Endothelial cell of umbilical vein (primary cell): ENCODE measurements at regions not wholly inside any gene's neighbourhood (a gene's known extent, or its start where the extent isn't known, plus 50 kb on each side); places are given as distances from the start of the nearest gene placed in this dataset.

Experiments used
- BruUV-seq: library from RNA; stranded (reverse); fragments of 400-500 nt; replicated peaks from 2 replicates; lab custom pipeline; 2021; lab: Mats Ljungman, UMichigan
- CTCF ChIA-PET: fragments of 300-600, 350-600 bp; sonication (Branson Sonifier 250); formaldehyde crosslinking; loops from one replicate; lab custom pipeline; 2021; ENCODE audit warnings: antibody characterized with exemption, inconsistent platforms; lab: Charles Lee
- POLR2A ChIA-PET: fragments of 300-600, 350-600 bp; sonication (Branson Sonifier 250); formaldehyde crosslinking; loops from one replicate; lab custom pipeline; 2021; ENCODE audit warnings: antibody characterized with exemption, inconsistent platforms; lab: Charles Lee
- DNase-seq: peaks from one replicate; pipeline ENCODE4 v3.0.0-alpha.2; 2011; ENCODE audit warnings: low read depth, low spot score
- FAIRE-seq: peaks from 2 replicates; lab custom pipeline; 2011; peaks lifted over from hg19 to GRCh38; lab: Jason Lieb, UNC
- H2AFZ ChIP-seq: 2 replicates; pipeline ENCODE4 v1.6.0; 2012; ENCODE audit warnings: low read depth, low read length, control low read depth, inconsistent platforms
- H3K27ac ChIP-seq: 2 replicates; pipeline ENCODE4 v1.5.1; 2011; ENCODE audit warnings: low read depth, mild to moderate bottlenecking, control low read depth, low read length, moderate library complexity; ENCODE audit not compliant: insufficient read depth
- H3K27me3 ChIP-seq, 2 experiments: 2 replicates each; pipeline versions ENCODE4 v1.6.0 to v1.6.1; 2011; ENCODE audit warnings: low read length in 2 of 2, mixed read lengths in 1 of 2; ENCODE audit not compliant: control insufficient read depth in 2 of 2, insufficient read depth in 2 of 2
- H3K36me3 ChIP-seq, 2 experiments: 2 replicates in 1 of 2; 3 replicates in 1 of 2; pipeline ENCODE4 v1.5.1; 2011; ENCODE audit warnings: low read length in 2 of 2, mild to moderate bottlenecking in 1 of 2, moderate library complexity in 1 of 2; ENCODE audit not compliant: control insufficient read depth in 2 of 2, insufficient read depth in 2 of 2; ENCODE audit errors: extremely low read depth in 1 of 2
- H3K4me1 ChIP-seq: 3 replicates; pipeline ENCODE4 v1.5.1; 2011; ENCODE audit warnings: mild to moderate bottlenecking, low read length; ENCODE audit not compliant: control insufficient read depth, insufficient read depth; ENCODE audit errors: extremely low read depth
- H3K4me2 ChIP-seq: 2 replicates; pipeline ENCODE4 v1.6.1; 2011; ENCODE audit warnings: low read length, control low read depth, mixed read lengths; ENCODE audit not compliant: insufficient read depth
- H3K4me3 ChIP-seq, 3 experiments: fragments of 200-600 bp in 1 of 3; sonication (generic), shearing (Covaris generic) in 1 of 3; replicated peaks in 1 of 3; 2 replicates each; pipeline ENCODE4 v1.5.1; 2011 to 2016; ENCODE audit warnings: control low read depth in 3 of 3, low read length in 3 of 3, mild to moderate bottlenecking in 2 of 3, inconsistent platforms in 1 of 3, low read depth in 1 of 3, moderate library complexity in 1 of 3; ENCODE audit not compliant: insufficient read depth in 1 of 3
- H3K79me2 ChIP-seq: 2 replicates; pipeline ENCODE4 v1.6.0; 2012; ENCODE audit warnings: low read length, inconsistent platforms; ENCODE audit not compliant: control insufficient read depth, insufficient read depth
- H3K9ac ChIP-seq: replicated peaks from 2 replicates; pipeline ENCODE3; 2011; ENCODE audit warnings: low read length, control low read depth; ENCODE audit not compliant: insufficient read depth; ENCODE audit errors: extremely low read depth
- H3K9me1 ChIP-seq: replicated peaks from 3 replicates; pipeline ENCODE4 v1.6.0; 2011; ENCODE audit warnings: mild to moderate bottlenecking, low read length; ENCODE audit not compliant: control insufficient read depth, insufficient read depth; ENCODE audit errors: extremely low read depth
- H3K9me3 ChIP-seq: replicated peaks from 2 replicates; pipeline ENCODE4 v1.5.1; 2012; ENCODE audit warnings: low read length, inconsistent platforms; ENCODE audit not compliant: control insufficient read depth, insufficient read depth
- H4K20me1 ChIP-seq: replicated peaks from 2 replicates; pipeline ENCODE3; 2011; ENCODE audit warnings: mild to moderate bottlenecking, low read length; ENCODE audit not compliant: control insufficient read depth, insufficient read depth; ENCODE audit errors: extremely low read depth
- CTCF ChIP-seq, 2 donors: IDR thresholded peaks; 1 replicate in 1 of 2; 2 replicates in 1 of 2; pipeline ENCODE4 v1.5.1; 2011; ENCODE audit warnings: low read length in 2 of 2, mild to moderate bottlenecking in 2 of 2, moderate library complexity in 2 of 2, control low read depth in 1 of 2, inconsistent platforms in 1 of 2, low read depth in 1 of 2; ENCODE audit not compliant: insufficient read depth in 1 of 2; ENCODE audit errors: extremely low read depth in 1 of 2
- EZH2 ChIP-seq: IDR thresholded peaks from 2 replicates; pipeline ENCODE4 v1.6.1; 2012; ENCODE audit warnings: borderline replicate concordance, low read depth, mild to moderate bottlenecking, moderate library complexity, low read length, inconsistent platforms; ENCODE audit not compliant: severe bottlenecking
- GATA2 ChIP-seq: IDR thresholded peaks from 2 replicates; pipeline ENCODE4 v1.7.0; 2011; ENCODE audit warnings: low read depth, mild to moderate bottlenecking, moderate library complexity, mixed read lengths, low read length; ENCODE audit not compliant: insufficient read length, insufficient read depth
- JUN ChIP-seq: IDR thresholded peaks from 2 replicates; pipeline ENCODE4 v1.6.1; 2011; ENCODE audit warnings: borderline replicate concordance, low read depth; ENCODE audit not compliant: insufficient read length, insufficient read depth
- MAX ChIP-seq: IDR thresholded peaks from 2 replicates; pipeline ENCODE4 v1.6.1; 2011; ENCODE audit not compliant: insufficient read depth, insufficient read length
- MYC ChIP-seq: IDR thresholded peaks from one replicate; pipeline ENCODE4 v1.6.1; 2011; ENCODE audit warnings: mild to moderate bottlenecking, low read depth, low read length
- POLR2AphosphoS5 ChIP-seq: IDR thresholded peaks from 2 replicates; pipeline ENCODE4 v1.6.1; 2012; ENCODE audit warnings: low read depth, mild to moderate bottlenecking, control low read depth, low read length, moderate library complexity; ENCODE audit not compliant: insufficient read depth
- dilution Hi-C: fragments of 300-500 bp; cut with MboI; formaldehyde crosslinking; loops from one replicate; pipeline ENCODE4 v1.15.0; 2019; ENCODE audit warnings: low sequenced_read_pairs; ENCODE audit not compliant: extremely low pct_ligation_motif_present
- intact Hi-C: fragments of 100-400 bp; cut with micrococcal nuclease; formaldehyde crosslinking; loops from one replicate; pipeline ENCODE4 v1.10.0; 2022

GRCh38 chr9:89786655-89787054 is 181.8 kb downstream of the GADD45G start:
- Histone ChIP-seq H3K27me3 (peaks cover 2 to 6% of the 10 kb centered on the region in 2 experiments), H3K9me1 (no peaks in the 10 kb centered on the region), H2AFZ (no peak overlapping the region), H4K20me1 (no peaks in the 10 kb centered on the region), H3K36me3 (no peaks in the 10 kb centered on the region), H3K4me1 (no peaks in the 10 kb centered on the region), H3K9ac (no peak overlapping the region), H3K4me2 (no peak overlapping the region), H3K79me2 (no peaks in the 10 kb centered on the region), H3K9me3 (no peaks in the 10 kb centered on the region), H3K27ac (no peak overlapping the region), H3K4me3 (no peak overlapping the region)
- ChIA-PET CTCF (interaction anchor here (0.8 to 1.2 kb wide), 2 partner anchors 15 to 183 kb away, joined by 3 to 7 read pairs; no protein-coding TSS in a partner anchor), POLR2A (no interaction called here)
- intact Hi-C loops (no loop called here), dilution Hi-C loops (no loop called here)
- DNase-seq, result peak; percentile 46
- BruUV-seq, result no TSS peak
- FAIRE-seq, result no peak
- TF ChIP-seq EZH2, result no peak
- TF ChIP-seq JUN, result no peak
- TF ChIP-seq POLR2AphosphoS5, result no peak
- no peak for TF ChIP-seq MYC
- no peak for TF ChIP-seq GATA2
- TF ChIP-seq CTCF (IDR thresholded peaks at IDR 0.05; ENCODE audit: extremely low read depth in 1 of 2, insufficient read depth in 1 of 2, low read depth in 1 of 2, low read length in 2 of 2), result no peak
- no peak for TF ChIP-seq MAX
